Left renal pelvis (tissue), 4 donors: ENCODE measurements at regions not wholly inside any gene's neighbourhood (a gene's known extent, or its start where the extent isn't known, plus 50 kb on each side); places are given as distances from the start of the nearest gene placed in this dataset.

Source experiments
- DNase-seq, 4 donors: peaks; one replicate each; pipeline ENCODE4 v3.0.0-alpha.2; 2013; ENCODE audit warnings: low read depth in 4 of 4, low spot score in 3 of 4

GRCh38 chr1:91152331-91152730 lies 130.5 kb upstream of the ZNF644 start:
- DNase-seq, result no peak

GRCh38 chr1:91151702-91152101 lies 129.9 kb upstream of the ZNF644 start:
- no peak for DNase-seq

- no peak for DNase-seq
Measured at GRCh38 chr1:91148641-91149069, 126.8 kb upstream of the ZNF644 start.

GRCh38 chr1:91141858-91142257 lies 120.0 kb upstream of the ZNF644 start:
- no peak for DNase-seq

GRCh38 chr1:91138959-91139358 lies 117.1 kb upstream of the ZNF644 start:
- DNase-seq, result no peak

GRCh38 chr1:91137173-91137852 lies 115.5 kb upstream of the ZNF644 start:
- no peak for DNase-seq

GRCh38 chr1:91135799-91136198 lies 114.0 kb upstream of the ZNF644 start:
- DNase-seq, result no peak

- no peak for DNase-seq
Measured at GRCh38 chr1:91133248-91133647, 111.4 kb upstream of the ZNF644 start.

- DNase-seq, result no peak
Measured at GRCh38 chr1:91130256-91130985, 108.6 kb upstream of the ZNF644 start.

- no peak for DNase-seq
Measured at GRCh38 chr1:91129458-91129857, 107.6 kb upstream of the ZNF644 start.

GRCh38 chr1:91129017-91129416 lies 107.2 kb upstream of the ZNF644 start:
- no peak for DNase-seq

GRCh38 chr1:91124989-91125417 lies 103.2 kb upstream of the ZNF644 start:
- no peak for DNase-seq

- no peak for DNase-seq
Measured at GRCh38 chr1:91124290-91124985, 102.6 kb upstream of the ZNF644 start.

- DNase-seq, result no peak
Measured at GRCh38 chr1:91123773-91124172, 101.9 kb upstream of the ZNF644 start.

GRCh38 chr1:91123319-91123718 lies 101.5 kb upstream of the ZNF644 start:
- no peak for DNase-seq

- no peak for DNase-seq
Measured at GRCh38 chr1:91122106-91122717, 100.4 kb upstream of the ZNF644 start.

GRCh38 chr1:91121366-91121765 lies 99.5 kb upstream of the ZNF644 start:
- DNase-seq, result no peak

- no peak for DNase-seq
Measured at GRCh38 chr1:91120936-91121335, 99.1 kb upstream of the ZNF644 start.

- no peak for DNase-seq
Measured at GRCh38 chr1:91120421-91120820, 98.6 kb upstream of the ZNF644 start.

- DNase-seq, result no peak
Measured at GRCh38 chr1:91104712-91105111, 82.9 kb upstream of the ZNF644 start.

- DNase-seq, result no peak
Measured at GRCh38 chr1:91101328-91101727, 79.5 kb upstream of the ZNF644 start.
